Stimulated activated CD4-positive, alpha-beta T cell treated with anti-CD3 and anti-CD28 coated beads, TNF-alpha, amount 100 ng/mL, for 24 hours (primary cell): ENCODE measurements at regions not wholly inside any gene's neighbourhood (a gene's known extent, or its start where the extent isn't known, plus 50 kb on each side); places are given as distances from the start of the nearest gene placed in this dataset.
"Not testable (repeated sequence)": the region's sequence is repeated elsewhere in the genome, so short reads cannot be mapped to it uniquely, and the experiment has no call there.

Experiments
- DNase-seq, 3 experiments: peaks; one replicate each; pipeline ENCODE4 v3.0.0-alpha.2; 2020; ENCODE audit warnings: low read depth in 3 of 3

DNA sequence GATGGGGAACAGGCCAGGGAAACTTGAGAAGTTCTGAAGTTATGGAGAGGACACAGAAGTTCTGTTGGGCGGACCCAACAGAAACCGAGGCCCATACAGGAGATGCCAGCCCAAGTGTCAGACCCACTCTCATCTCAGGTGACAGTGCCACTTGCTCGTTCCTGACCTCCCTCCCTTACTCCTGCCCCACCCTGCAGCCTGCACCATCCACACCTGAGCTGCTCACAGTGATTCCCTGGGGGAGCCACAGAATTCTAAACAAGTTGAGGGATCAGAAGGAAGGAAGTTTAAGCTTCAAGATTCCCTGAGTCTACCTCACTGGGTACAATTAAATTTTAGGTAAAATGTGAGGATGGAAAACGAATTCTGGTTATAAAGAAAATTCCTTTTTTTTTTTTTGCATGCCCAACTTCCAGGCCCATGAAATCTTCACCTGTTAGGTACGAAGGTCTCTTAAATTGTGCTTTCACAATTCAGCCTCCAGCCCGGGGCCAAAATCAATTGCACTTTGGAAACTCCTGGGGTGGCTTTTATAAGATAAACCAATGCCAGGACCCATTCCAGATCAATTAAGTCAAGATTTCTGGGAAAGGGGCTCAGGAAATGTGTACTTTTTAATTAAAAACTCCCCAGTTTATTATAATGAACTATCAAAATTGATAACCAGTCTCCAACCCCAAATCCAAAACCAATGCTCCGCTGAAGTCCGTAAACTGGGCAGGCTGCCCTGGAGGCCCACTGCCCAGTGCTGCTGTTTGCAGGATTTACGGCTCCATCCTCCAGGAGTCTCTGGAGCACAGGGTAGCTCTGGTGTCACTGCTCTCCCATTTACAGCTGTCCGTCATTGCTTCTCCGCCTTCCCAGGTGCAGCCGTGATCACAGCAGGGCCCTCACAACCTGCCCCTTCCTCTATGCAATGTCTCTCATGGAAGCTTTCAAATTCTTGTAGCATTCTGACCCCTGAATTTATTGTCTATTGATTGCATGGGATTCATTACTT, 643.5 kb downstream of the UQCRFS1 start:
- no peak for DNase-seq

DNA sequence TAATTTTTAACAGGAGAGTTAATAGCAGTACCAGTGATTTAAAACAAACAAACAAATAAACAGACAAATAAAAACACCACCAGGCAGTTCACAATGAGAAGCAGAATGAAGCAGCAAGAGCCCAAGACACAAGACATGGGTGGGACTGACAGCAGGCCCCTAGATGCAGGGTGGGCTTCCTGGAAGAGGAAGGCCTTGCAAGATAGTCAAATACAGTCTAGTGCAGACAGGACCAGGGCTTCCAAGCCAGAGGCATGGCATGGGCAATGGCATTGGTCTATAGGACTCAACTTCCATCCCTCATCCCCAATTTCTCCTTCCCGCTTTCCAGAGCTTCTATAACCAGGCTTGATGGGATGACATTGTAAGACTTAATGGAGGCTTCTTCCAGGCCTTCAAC, 645.1 kb downstream of the UQCRFS1 start:
- DNase-seq, result no peak

DNA sequence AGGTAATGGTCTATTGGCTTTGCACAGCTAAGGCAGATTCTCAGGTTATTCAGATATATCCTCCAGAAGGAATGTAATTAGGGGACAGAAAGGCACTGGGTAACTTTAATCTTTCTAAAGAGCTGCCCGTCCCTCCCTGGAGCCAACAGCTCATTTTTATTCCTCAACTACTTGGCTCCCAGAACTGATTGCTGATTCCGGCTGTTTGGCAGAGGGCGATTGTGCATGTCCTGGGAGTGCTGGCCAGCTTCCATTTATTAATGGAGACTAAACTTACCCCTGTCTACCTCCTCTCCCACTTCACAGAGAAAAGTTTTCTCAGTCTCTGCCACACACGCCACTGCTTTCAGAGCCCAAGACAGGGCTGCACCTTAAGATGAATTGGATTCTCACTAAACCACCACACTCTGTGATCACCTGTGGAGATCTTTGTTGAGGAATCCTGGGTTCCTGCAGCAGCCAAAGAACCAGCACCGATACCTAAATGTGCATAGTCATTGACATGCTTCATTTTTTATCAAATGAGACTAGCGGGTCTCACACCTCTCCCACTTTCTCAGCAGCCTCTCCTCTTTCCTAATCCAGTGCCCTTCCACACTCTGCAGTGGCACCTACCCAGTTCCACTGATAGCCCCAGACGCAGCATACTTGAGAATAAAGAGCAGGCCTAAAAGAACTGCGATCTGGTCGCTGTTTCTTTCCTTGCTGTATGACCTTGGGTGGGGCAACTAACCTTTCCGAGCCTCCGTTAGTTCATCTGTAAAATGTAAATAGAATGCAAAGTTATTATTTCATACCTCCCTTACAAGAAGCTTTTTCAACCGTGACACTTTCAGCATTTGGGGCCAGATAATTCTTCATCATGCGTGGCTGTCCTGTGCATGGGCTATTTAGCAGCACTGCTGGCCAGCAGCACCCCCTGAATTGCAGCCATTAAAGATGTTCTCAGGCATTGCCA, 648.7 kb downstream of the UQCRFS1 start:
- no peak for DNase-seq

DNA sequence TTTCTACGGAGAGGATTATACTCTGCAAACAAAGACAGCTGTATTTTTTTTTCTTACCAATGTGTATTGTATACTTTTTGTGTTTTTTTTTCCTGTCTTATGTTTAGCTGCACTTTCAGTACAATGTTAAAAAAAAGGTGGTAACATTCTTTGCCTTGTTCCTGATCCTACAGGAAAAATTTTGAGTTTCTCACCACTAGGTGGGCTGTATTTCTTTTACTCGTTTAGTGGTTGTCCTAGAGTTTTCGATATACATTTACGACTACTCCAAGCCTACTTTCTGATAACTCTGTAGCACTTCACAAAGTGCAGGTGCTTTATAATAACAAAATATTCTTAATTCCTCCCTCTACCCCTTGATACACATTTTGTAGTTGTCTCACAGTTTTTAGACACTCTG, 652.2 kb downstream of the UQCRFS1 start:
- no peak for DNase-seq

DNA sequence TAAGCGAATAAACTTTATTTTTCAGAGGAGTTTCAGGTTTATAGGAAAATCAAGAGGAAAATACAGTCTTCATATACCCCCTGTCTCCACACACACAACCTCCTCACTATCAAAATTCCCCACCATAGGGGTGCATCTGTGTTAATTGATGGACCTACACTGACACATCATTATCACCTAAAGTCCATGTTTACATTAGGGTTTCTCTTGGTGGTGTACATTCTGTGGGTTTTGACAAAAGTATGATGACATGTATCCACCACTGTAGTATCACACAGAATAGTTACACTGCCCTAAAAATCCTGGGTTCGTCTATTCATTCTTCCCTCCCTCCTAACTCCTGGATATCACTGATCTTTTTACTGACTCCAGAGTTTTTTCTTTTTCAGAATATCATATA, 654.2 kb downstream of the UQCRFS1 start:
- no peak for DNase-seq

GRCh38 chr19:28556371-28556770, 656.6 kb downstream of the UQCRFS1 start:
- no peak for DNase-seq

DNA sequence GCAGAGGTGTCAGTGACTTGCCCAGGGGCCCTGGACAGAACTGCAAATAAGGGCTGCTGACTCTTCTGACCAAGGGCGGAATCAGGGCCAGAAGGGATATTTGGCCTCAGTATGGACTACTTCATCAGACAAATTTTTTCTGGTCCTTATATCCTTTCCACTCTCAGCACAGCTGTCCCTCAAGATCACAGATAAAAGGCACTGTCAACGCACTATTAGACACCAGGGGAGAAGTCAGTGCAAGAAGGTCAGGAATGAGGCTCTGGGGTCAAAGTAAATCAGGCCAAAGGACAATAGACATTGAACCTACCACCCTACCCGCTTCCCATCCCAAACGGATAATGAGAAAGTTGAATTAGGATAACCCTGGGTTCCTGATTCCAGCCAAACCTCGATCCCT, 657.6 kb downstream of the UQCRFS1 start:
- DNase-seq, result no peak

GRCh38 chr19:28554321-28555091, 658.4 kb downstream of the UQCRFS1 start:
- DNase-seq, result no peak

GRCh38 chr19:28553764-28554163, 659.2 kb downstream of the UQCRFS1 start:
- DNase-seq, result no peak

- DNase-seq, result no peak
Measured at GRCh38 chr19:28553005-28553404, 659.9 kb downstream of the UQCRFS1 start.

GRCh38 chr19:28549680-28550277, 663.2 kb downstream of the UQCRFS1 start:
- DNase-seq, result no peak

GRCh38 chr19:28546148-28546685, 666.7 kb downstream of the UQCRFS1 start:
- DNase-seq, result no peak

DNA sequence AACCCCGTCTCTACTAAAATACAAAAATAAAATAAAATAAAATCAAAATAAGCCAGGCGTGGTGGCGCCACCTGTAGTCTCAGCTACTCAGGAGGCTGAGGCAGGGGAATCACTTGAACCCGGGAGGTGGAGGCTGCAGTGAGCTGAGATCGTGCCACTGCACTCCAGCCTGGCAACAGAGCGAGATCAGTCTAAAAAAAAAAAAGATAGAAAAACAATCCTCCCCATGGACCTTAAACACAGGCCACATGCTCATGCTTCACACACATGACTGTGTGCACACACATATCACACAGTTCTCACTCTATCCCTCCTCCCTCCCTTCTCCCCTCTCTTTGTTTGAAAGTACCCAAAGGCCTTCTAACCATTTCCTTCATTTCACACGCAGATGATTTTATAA, 667.6 kb downstream of the UQCRFS1 start:
- not testable (repeated sequence) for DNase-seq

GRCh38 chr19:28544451-28545261, 668.3 kb downstream of the UQCRFS1 start:
- DNase-seq, result no peak

GRCh38 chr19:28543244-28543776, 669.6 kb downstream of the UQCRFS1 start:
- DNase-seq, result no peak

- no peak for DNase-seq
Measured at GRCh38 chr19:28542394-28543243, 670.3 kb downstream of the UQCRFS1 start.

DNA sequence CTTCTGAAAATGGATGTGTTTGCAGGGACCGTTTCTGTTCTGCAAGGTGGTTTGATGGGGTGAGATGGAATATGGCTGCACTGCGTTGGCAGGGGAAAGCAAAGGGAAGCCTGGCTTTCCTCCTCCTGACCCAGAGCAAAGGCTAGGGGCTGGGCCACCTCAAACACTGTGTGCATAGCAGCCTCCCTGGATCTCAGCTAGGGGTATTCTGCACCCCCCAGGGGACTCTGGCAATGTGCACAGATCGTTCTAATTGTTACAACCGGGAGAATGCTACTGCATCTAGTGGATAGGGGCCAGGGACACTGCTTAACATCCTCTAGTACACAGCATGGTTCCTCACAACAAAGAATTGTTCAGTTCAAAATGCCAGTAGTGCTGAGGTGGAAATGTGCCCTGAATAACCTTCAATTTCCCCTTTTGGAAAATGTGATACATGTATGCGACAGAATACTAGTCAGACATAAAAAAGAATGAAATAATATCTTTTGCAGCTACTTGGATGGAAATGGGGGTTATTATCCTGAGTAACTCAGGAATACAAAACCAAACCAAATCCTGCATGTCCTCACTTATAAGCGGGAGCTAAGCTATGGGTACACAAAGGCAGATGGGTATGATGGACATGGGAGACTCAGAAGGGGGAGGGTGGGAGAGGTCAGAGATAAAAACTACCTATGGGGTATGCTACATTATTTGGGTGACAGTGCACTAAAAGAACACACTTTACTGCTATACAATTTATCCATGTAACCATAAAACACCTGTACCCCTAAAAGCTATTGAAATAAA, 671.2 kb downstream of the UQCRFS1 start:
- DNase-seq, result no peak

DNA sequence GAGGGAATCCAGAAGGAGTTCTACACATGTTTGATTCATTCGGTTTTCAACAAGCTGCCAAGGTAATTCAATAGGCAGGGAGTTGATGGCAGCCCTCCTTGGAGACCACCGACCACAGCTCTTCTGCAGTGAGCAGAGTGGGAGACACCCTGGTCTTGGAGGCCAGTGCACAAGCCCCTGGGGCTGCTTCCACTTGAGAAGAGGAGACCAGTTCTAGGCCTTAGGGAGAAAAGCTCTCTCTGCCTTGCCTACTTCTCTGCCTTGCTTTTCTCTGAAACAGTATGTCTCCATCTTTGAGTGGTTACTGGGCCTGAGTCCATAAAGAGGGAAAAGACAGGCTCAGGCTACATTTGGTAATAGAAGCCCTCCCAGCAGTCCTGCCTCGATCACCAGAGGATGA, 671.9 kb downstream of the UQCRFS1 start:
- no peak for DNase-seq
